ENCODE measurements at regions not wholly inside any gene's neighbourhood (a gene's known extent, or its start where the extent isn't known, plus 50 kb on each side); places are given as distances from the start of the nearest gene placed in this dataset.

- Histone ChIP-seq H3K27me3 (no peaks in the 10 kb centered on the region), H3K9me3 (no peaks in the 10 kb centered on the region), H3K4me1 (ENCODE audit: insufficient read depth) (no peaks in the 10 kb centered on the region), H3K36me3 (no peaks in the 10 kb centered on the region), H3K27ac (no peak overlapping the region), H3K4me3 (no peak overlapping the region)
- no peak for DNase-seq
- TF ChIP-seq CTCF (IDR thresholded peaks at IDR 0.05) (no peak), POLR2A (IDR thresholded peaks at IDR 0.05) (no peak)
- WGBS, 3 donors, result 23 to 29% (median 23%) methylated on average over 4 of the region's 4 CpGs
- intact Hi-C loops (cut with DNase I), result no loop called here
Measured at GRCh38 chr7:49513911-49514310, 259.5 kb upstream of the VWC2 start.

GRCh38 chr7:49520951-49521350 lies 252.5 kb upstream of the VWC2 start:
- WGBS, 3 donors, result 8 to 32% (median 31%) methylated on average over 1 of the region's 1 CpG
- no peak overlapping the region for H3K27ac ChIP-seq
- TF ChIP-seq CTCF (IDR thresholded peaks at IDR 0.05) (no peak), EP300 (IDR thresholded peaks at IDR 0.05) (no peak), POLR2A (IDR thresholded peaks at IDR 0.05) (no peak)
- H3K4me3 ChIP-seq, result no peak overlapping the region
- H3K4me1 ChIP-seq (ENCODE audit: insufficient read depth), result no peaks in the 10 kb centered on the region
- H3K36me3 ChIP-seq, result no peaks in the 10 kb centered on the region
- intact Hi-C loops (cut with DNase I), result no loop called here
- no peak for DNase-seq
- no peaks in the 10 kb centered on the region for H3K9me3 ChIP-seq
- no peaks in the 10 kb centered on the region for H3K27me3 ChIP-seq

- Histone ChIP-seq H3K27me3 (no peaks in the 10 kb centered on the region), H3K27ac (no peak overlapping the region), H3K36me3 (no peaks in the 10 kb centered on the region), H3K9me3 (no peaks in the 10 kb centered on the region), H3K4me1 (ENCODE audit: insufficient read depth) (no peaks in the 10 kb centered on the region), H3K4me3 (no peak overlapping the region)
- 57 to 89% (median 82%) methylated on average over 2 of the region's 2 CpGs for WGBS, 3 donors
- intact Hi-C loops (cut with DNase I), result no loop called here
- DNase-seq, result no peak
- no peak for TF ChIP-seq CTCF (IDR thresholded peaks at IDR 0.05)
- no peak for TF ChIP-seq POLR2A (IDR thresholded peaks at IDR 0.05)
- no peak for TF ChIP-seq EP300 (IDR thresholded peaks at IDR 0.05)
Measured at GRCh38 chr7:49522111-49522510, 251.3 kb upstream of the VWC2 start.

- no peaks in the 10 kb centered on the region for H3K27me3 ChIP-seq
- DNase-seq, result no peak
- no peaks in the 10 kb centered on the region for H3K36me3 ChIP-seq
- H3K4me3 ChIP-seq, result no peak overlapping the region
- no peak overlapping the region for H3K27ac ChIP-seq
- H3K9me3 ChIP-seq, result no peaks in the 10 kb centered on the region
- intact Hi-C loops (cut with DNase I), result no loop called here
- WGBS, 3 donors, result 41 to 68% (median 54%) methylated on average over 1 of the region's 1 CpG
- no peak for TF ChIP-seq EP300 (IDR thresholded peaks at IDR 0.05)
- TF ChIP-seq CTCF (IDR thresholded peaks at IDR 0.05), result no peak
- no peaks in the 10 kb centered on the region for H3K4me1 ChIP-seq (ENCODE audit: insufficient read depth)
Measured at GRCh38 chr7:49523870-49524269, 249.6 kb upstream of the VWC2 start.

- Histone ChIP-seq H3K4me3 (no peak overlapping the region), H3K36me3 (no peaks in the 10 kb centered on the region), H3K9me3 (no peaks in the 10 kb centered on the region), H3K4me1 (ENCODE audit: insufficient read depth) (no peaks in the 10 kb centered on the region), H3K27ac (no peak overlapping the region), H3K27me3 (no peaks in the 10 kb centered on the region)
- TF ChIP-seq POLR2A (IDR thresholded peaks at IDR 0.05) (no peak), EP300 (IDR thresholded peaks at IDR 0.05) (no peak)
- 87 to 91% (median 89%) methylated on average over 1 of the region's 1 CpG for WGBS, 3 donors
- intact Hi-C loops (cut with DNase I), result no loop called here
- DNase-seq, result no peak
Measured at GRCh38 chr7:49527182-49527581, 246.3 kb upstream of the VWC2 start.
